Motor neuron (in vitro differentiated cells): ENCODE measurements at regions not wholly inside any gene's neighbourhood (a gene's known extent, or its start where the extent isn't known, plus 50 kb on each side); places are given as distances from the start of the nearest gene placed in this dataset.

ENCODE experiments used
- ATAC-seq, 8 experiments: fragments of 200-7000 bp; cut with Tn5 transposase; replicated peaks in 6 of 8; 2 replicates each; pipeline ENCODE4 v1.8.0; 2021; ENCODE audit warnings: mild to moderate bottlenecking in 8 of 8, moderate library complexity in 8 of 8
- H3K27ac ChIP-seq, 2 donors: fragments of 250-450 bp; sonication (Bioruptor Pico); 2 replicates each; pipeline ENCODE4 v1.9.0; 2021; ENCODE audit warnings: antibody characterized with exemption in 2 of 2, mild to moderate bottlenecking in 2 of 2, moderate library complexity in 1 of 2
- H3K4me1 ChIP-seq, 2 donors: fragments of 250-450 bp; sonication (Bioruptor Pico); replicated peaks in 1 of 2; 2 replicates each; pipeline ENCODE4 v1.6.1; 2021; ENCODE audit warnings: antibody characterized with exemption in 2 of 2, mild to moderate bottlenecking in 2 of 2, moderate library complexity in 1 of 2
- H3K4me3 ChIP-seq, 5 donors: fragments of 250-450 bp; sonication (Bioruptor Pico); 2 replicates each; pipeline ENCODE4 v1.9.0; 2021; ENCODE audit warnings: antibody characterized with exemption in 5 of 5, mild to moderate bottlenecking in 5 of 5, moderate library complexity in 4 of 5
- WGBS, 10 experiments: fragments of 450-650 bp; shearing (Covaris generic); methylation state at CpG; one replicate each; pipeline ENCODE4 v1.0.0; 2022; 5-methylcytosine and 5-hydroxymethylcytosine counted together
- in situ Hi-C, 9 experiments: fragments of 400-800 bp; cut with MboI; loops; one replicate each; pipeline ENCODE4 v1.15.0; 2021; ENCODE audit warnings: low sequenced_read_pairs in 9 of 9, low pct_unique_long_range_greater_than_20kb in 2 of 9; ENCODE audit not compliant: unreplicated experiment in 9 of 9

DNA sequence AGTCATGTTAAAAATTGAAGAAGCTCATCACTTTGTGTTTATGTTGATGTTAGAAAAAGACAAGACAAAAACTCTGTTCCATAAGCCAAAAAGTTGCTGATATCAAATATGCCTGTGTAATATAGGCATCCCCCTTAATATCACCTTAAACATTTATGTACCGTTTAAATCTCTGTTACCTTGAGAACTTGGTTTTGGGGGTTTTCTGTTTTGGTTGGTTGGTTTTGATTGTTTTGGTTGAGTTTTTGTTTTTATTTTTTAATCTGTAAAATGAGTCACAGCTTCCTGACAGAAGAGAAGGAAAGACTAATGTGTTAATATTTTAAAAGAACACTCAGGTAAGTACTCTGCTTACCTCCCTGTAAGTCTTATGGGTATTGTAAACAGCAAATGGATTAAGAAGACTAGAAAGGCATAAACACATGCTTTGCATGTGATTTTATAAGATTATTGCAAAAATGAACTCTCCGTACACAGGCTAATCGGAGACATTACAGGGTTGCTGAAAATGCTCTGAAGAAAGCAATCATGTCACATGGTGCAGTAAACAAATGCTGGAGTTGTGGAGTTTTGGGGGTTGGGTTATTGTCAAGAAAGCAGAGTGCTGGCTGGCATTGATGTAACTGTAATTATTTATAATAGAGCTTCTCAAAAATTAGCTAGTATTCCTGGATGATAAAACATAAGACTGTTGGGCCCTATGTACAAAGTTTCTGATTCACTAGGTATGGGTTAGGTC, 69.5 kb upstream of the MBNL1 start:
- no peak overlapping the region for H3K4me3 ChIP-seq
- in situ Hi-C loops: loop anchor here in 1 of 9 experiments (25.0 kb wide), 1 partner anchor 263 kb away; no protein-coding TSS in a partner anchor
- 57 to 100% (median 87%) methylated on average over 2 to 3 of the region's 3 CpGs for WGBS, 10 experiments
- no peak overlapping the region for H3K27ac ChIP-seq
- H3K4me1 ChIP-seq: no peaks in the 10 kb centered on the region
- no peak for ATAC-seq

DNA sequence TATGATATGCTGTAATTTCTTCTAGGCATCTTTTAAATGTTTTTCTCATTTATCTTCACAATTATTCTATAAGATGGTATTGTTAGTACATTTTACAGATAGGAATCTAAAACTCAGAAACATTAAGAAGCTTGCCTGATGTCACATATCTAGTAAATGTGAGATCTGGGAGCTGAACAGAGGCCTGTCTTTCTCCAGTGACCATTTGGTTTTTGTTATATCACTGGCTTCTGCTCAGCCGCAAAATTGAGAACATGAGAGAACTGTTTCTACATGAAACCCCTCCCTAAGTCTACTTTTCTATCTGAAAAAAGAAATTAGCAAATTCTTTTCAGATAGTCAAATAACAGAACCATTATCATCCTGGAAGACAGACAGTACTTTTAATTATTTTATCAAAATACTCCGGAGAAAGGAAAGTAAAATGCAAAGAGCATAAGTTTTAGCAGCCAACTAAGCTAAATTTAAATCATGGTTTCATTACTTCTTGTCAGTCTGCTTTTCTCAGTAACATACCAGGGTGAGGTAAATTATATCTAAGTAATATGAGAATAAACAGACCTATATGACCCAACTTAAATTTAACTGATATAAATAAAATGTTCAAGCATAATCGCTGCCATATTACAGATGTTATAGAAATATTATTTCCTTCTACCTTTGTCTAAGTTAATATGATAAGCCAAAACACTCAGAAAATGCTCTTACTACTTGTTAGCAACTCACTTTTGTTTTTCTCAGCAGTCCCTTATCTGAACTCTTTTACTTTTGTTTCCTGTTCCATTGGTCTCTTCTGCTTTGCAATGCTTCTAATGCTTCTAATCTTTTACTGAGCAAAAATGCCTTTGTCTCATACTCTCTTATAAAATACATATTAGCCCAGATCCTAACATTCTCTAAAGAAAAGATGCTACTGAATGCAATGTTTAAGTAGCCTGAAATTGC, 68.0 kb upstream of the MBNL1 start:
- ATAC-seq: no peak
- Histone ChIP-seq H3K27ac (no peak overlapping the region), H3K4me3 (no peak overlapping the region), H3K4me1 (no peaks in the 10 kb centered on the region)
- WGBS, 10 experiments: 21 to 100% (median 83%) methylated on average over 1 to 3 of the region's 3 CpGs
- in situ Hi-C loops: no loop called here

DNA sequence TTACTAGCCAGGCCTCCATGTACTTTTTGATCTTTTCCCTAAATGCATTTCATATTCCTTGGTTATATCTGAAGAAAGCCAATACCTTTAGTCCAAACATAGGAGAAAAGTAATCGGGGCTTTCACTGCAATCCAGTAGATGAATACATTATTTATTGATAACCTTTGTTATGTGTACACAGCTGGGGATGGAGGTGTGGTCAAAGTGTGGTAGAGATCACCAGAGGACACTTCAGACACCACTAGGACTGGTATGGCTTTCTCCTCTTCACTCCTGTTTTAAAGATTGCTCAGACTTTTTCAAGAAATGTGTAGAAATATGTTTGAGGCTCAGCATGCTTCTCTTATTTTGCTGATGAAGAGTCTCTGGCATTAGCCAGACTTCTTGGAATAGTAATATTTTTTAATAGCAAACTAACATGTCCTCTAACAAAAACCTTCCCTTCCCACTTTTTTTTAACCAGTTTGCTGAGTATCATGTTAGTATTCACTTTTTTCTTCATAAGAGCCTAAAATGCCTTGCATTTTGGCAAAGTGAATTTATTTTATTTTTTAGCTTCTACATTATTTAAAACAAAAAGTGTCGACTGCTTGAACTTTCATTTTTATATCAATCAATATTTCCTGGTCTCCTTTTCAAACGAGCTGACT, 65.6 kb upstream of the MBNL1 start:
- Histone ChIP-seq H3K4me3 (no peak overlapping the region), H3K4me1 (no peaks in the 10 kb centered on the region), H3K27ac (no peak overlapping the region)
- peak in 2 of 8 experiments; percentile 23 to 66 for ATAC-seq
- in situ Hi-C loops: no loop called here
- 6 to 100% (median 64%) methylated on average over 1 to 3 of the region's 3 CpGs for WGBS, 10 experiments

DNA sequence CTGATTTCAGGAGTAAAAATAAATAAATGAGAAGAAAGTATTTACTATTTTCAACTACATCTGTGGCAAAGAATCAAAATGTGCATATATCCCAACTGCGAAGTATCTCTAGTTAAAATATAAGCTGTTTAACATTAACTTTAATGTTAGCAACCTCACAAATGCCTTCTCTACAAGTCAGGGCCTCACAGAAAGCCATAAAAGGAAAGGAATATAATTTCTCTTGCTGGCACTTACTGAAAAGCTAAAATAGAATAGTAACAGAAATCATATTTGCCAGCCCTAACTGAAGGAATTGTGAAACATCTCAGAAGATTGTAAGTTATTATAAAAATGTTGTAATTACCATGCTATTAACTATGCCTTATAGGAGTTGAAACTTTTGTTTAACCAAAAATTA, 65.1 kb upstream of the MBNL1 start:
- WGBS, 10 experiments: 0 to 100% (median 66%) methylated on average over 1 of the region's 1 CpG; no CpG with 5 or more reads in 2 of the 10 experiments
- Histone ChIP-seq H3K4me3 (no peak overlapping the region), H3K27ac (no peak overlapping the region), H3K4me1 (no peaks in the 10 kb centered on the region)
- ATAC-seq: no peak
- in situ Hi-C loops: no loop called here

DNA sequence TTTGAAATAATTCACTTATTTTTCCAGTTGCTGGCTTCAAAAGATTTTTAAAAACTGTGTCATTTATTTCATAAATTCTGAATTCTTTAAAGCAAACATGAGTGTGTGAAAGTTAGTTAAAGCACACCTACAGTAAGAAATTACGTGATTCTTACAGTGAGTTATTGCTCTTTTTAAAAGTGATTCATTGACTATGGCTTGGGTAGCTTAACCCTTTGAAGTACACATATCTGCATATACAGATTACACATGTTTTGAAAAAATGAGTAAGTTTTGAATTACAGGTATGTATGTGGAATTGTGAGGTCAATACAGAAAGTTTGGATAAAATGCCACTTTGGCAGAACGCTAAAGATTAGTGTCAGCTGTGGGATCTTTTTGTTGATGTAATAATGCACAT, 64.5 kb upstream of the MBNL1 start:
- 89 to 100% (median 95%) methylated on average over 1 to 2 of the region's 2 CpGs; no CpG with 5 or more reads in 1 of the 10 experiments for WGBS, 10 experiments
- in situ Hi-C loops: no loop called here
- H3K4me3 ChIP-seq: no peak overlapping the region
- ATAC-seq: no peak
- no peak overlapping the region for H3K27ac ChIP-seq
- no peaks in the 10 kb centered on the region for H3K4me1 ChIP-seq

DNA sequence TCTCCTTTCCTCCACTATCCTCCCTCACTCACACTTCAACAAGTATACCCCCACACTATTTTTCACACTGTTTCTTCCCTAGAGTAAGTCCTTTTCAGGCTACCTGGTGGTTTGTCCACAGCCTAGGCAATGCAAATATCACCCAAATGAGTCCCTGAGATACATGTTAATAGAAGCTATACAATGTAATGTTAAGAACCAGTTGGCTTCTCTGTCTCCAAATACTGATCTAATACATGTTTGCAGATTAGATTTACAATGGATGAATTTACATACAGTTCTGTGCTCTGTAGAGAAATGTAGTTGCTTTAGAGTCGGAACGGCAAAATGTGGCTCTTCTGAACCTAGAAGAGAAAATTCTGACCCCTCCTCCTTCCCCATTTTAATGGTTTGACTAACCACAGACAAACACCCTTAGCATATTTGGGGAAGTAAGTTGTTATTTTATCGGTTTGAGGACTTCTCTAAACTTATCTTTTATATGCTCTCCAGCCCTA, 63.6 kb upstream of the MBNL1 start:
- Histone ChIP-seq H3K4me1 (no peaks in the 10 kb centered on the region), H3K4me3 (no peak overlapping the region), H3K27ac (no peak overlapping the region)
- no peak for ATAC-seq
- WGBS, 10 experiments: 33 to 94% (median 80%) methylated on average over 1 to 3 of the region's 3 CpGs; no CpG with 5 or more reads in 2 of the 10 experiments
- in situ Hi-C loops: no loop called here

DNA sequence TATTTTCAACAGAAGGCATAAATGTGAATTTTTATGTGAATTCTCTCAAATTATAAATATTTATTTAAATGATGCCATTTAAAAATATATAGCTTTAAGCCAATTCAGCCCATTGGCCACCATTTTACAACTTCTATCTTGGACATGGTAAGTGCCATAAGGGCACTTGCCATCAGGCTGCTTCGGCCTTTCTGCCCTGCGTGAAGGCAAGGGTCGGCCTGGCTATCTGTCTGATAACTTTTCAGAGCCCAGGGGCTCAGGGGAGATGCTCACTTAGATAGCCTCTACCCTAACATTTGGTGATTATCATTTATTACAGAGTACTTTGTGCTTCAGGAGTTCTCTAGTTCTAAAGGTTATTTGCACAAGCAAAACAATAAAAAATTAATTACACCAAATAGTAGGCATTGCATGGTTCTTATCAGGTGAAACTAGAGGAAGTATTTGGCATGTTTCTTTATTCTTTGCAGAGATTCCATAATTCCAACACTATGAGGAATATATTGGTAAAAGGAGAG, 62.4 kb upstream of the MBNL1 start:
- Histone ChIP-seq H3K4me1 (no peaks in the 10 kb centered on the region), H3K4me3 (no peak overlapping the region), H3K27ac (no peak overlapping the region)
- in situ Hi-C loops: no loop called here
- no peak for ATAC-seq
- 90 to 100% (median 100%) methylated on average over 1 to 3 of the region's 3 CpGs; no CpG with 5 or more reads in 5 of the 10 experiments for WGBS, 10 experiments

DNA sequence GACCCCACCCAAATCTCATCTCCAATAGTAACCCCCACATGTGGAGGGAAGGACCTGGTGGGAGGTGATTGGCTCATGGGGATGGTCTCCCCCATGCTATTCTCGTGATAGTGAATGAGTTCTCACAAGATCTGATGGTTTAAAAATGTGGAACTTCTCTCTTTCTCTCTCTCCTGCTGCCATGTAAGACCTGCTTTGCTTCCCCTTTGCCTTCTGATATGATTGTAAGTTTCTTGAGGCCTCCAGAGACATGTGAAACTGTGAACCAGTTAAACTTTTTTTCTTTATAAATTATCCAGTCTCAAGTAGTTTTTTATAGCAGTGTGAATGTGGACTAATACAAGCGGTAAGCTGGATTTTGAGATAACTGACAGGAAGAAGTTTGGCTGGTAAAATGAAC, 60.3 kb upstream of the MBNL1 start:
- ATAC-seq: no peak
- in situ Hi-C loops: no loop called here
- 38 to 100% (median 82%) methylated on average over 1 to 2 of the region's 2 CpGs; no CpG with 5 or more reads in 2 of the 10 experiments for WGBS, 10 experiments

DNA sequence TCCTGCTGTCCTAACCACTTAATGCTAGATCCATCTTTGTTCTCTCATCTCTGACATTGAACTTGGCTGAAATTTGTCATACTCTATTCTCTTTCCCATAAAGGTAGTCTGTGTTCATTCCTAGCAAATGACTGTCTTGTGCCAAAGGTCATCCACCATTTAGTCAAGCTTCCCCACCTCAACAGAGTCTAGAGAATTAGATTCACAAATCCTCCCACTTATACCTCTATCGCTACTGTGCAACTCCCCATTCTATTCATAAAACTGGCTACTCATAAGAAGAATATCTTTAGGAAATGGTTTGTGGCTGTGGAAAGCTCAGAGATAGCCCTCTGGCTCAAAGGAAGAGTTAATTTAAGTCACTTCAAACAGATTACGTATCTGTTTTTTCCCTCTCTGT, 59.7 kb upstream of the MBNL1 start:
- in situ Hi-C loops: no loop called here

More for the DNA sequence above, 60.3 kb upstream of the MBNL1 start:
- Histone ChIP-seq H3K4me1 (no peaks in the 10 kb centered on the region), H3K4me3 (no peak overlapping the region), H3K27ac (no peak overlapping the region)

DNA sequence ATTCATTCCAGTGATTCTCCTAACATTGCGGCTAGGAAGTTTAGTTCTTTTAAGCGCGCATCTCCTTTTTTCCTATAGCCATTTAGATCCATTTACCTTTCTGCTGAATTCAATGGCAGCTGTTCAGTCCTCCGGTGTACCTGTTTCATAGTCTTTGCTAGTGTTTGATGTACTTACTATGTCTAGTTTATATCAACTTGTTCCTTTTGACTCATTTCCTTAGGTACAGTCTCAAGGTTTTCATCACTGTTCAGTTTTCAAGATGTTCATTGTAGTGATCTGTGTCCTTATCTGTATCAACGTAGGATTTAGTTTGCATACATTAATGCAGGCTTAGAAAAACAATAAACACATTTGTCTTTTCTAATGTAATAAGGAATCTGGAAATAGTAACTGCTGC, 59.0 kb upstream of the MBNL1 start:
- in situ Hi-C loops: no loop called here
- no peak for ATAC-seq
- no peak overlapping the region for H3K4me3 ChIP-seq
- no peak overlapping the region for H3K27ac ChIP-seq
- 71 to 100% (median 88%) methylated on average over 1 to 5 of the region's 5 CpGs for WGBS, 10 experiments
- no peaks in the 10 kb centered on the region for H3K4me1 ChIP-seq

More for the DNA sequence above, 59.7 kb upstream of the MBNL1 start:
- H3K4me1 ChIP-seq: no peaks in the 10 kb centered on the region
- no peak overlapping the region for H3K4me3 ChIP-seq
- no peak for ATAC-seq
- WGBS, 10 experiments: 80 to 100% (median 100%) methylated on average over 1 to 2 of the region's 2 CpGs; no CpG with 5 or more reads in 1 of the 10 experiments
- no peak overlapping the region for H3K27ac ChIP-seq

DNA sequence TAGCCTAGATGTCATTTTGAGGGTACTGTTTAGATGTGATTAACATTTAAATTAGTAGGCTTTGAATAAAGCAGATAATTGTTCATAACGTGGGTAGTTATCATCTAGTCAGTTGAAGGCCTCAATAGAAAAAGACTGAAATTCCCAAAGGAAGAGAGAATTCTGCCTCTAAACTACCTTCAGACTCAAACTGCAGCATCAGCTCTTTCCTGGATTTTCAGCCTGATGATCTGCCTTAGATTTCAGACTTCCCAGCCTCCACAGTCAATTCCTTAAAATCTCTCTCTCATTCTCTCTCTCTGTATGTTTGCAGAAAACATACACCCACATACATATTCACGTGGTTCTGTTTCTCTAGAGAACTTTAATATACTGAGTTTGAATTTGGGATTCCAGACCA, 58.0 kb upstream of the MBNL1 start:
- 36 to 100% (median 85%) methylated on average over 1 to 2 of the region's 2 CpGs for WGBS, 10 experiments
- H3K4me3 ChIP-seq: no peak overlapping the region
- H3K4me1 ChIP-seq: no peaks in the 10 kb centered on the region
- in situ Hi-C loops: no loop called here
- no peak overlapping the region for H3K27ac ChIP-seq
- no peak for ATAC-seq

DNA sequence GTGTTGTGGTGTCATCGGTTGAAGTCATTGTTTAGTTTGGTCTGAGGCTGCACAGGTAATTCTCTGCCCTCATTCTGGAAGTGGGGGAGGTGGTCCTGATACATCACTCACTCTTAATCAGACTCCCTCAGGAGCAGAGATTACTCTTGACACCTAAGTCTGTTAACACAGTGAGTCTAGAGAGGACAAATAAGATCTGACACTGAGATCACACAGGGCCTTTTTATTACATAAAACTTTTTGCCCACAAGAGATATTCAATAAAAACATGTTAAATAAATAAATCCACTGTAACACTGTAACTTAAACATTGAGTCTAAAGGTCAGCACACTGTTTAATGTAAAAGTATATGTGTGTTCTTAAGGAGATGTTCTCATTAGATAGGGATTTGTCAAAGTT, 57.1 kb upstream of the MBNL1 start:
- no peak overlapping the region for H3K4me3 ChIP-seq
- ATAC-seq: no peak
- no peaks in the 10 kb centered on the region for H3K4me1 ChIP-seq
- 83 to 100% (median 100%) methylated on average over 1 of the region's 1 CpG; no CpG with 5 or more reads in 7 of the 10 experiments for WGBS, 10 experiments
- in situ Hi-C loops: no loop called here
- H3K27ac ChIP-seq: no peak overlapping the region

DNA sequence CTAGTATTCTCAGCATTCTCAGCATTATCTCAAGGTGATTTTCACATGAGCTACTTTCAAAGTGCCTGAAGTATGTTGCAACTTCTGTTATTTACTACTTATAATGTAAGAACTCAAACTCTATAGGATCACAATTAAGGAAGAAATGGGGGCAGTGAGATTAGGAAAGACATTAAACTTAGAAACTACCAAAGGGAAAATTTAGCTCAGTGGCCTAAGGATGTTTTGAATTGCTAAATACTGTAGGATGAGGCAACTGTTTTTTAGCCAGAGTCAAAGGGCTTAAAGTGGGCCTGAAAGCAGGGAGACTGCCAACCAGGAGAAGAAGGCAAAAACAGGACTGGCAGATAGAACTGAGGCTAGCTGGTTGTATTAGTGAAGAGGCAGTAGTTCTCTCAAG, 55.5 kb upstream of the MBNL1 start:
- H3K4me1 ChIP-seq: no peaks in the 10 kb centered on the region
- no peak overlapping the region for H3K4me3 ChIP-seq
- in situ Hi-C loops: no loop called here
- peak in 3 of 8 experiments; percentile 36 to 64 (median 51) for ATAC-seq
- no peak overlapping the region for H3K27ac ChIP-seq
